Stimulated activated CD8-positive, alpha-beta memory T cell treated with anti-CD3 and anti-CD28 coated beads, Interleukin-2, amount 100 ng/mL, for 48 hours (primary cell): ENCODE measurements at regions not wholly inside any gene's neighbourhood (a gene's known extent, or its start where the extent isn't known, plus 50 kb on each side); places are given as distances from the start of the nearest gene placed in this dataset.
"Not testable (repeated sequence)": the region's sequence is repeated elsewhere in the genome, so short reads cannot be mapped to it uniquely, and the experiment has no call there.

ENCODE experiments used
- DNase-seq, 2 donors: peaks; one replicate each; pipeline ENCODE4 v3.0.0-alpha.2; 2020; ENCODE audit warnings: low read depth in 2 of 2

DNA sequence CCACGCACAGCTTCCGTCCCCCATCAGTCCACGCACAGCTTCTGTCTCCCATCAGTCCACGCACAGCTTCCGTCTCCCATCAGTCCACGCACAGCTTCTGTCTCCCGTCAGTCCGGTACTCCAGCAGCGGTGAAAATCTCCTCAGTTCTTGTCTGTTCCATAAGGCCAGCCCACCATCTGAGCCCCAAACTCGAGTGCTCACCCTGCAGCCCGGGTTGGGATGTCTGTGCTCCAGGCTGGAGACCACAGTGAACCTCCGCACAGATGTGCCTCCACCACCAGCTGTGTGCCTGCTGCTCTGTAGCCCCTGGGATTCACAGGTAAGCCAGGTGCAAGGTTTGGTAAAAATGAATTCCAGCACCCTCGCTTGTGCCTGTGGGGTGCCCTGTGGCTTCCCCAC, 258.6 kb downstream of the NPHP4 start:
- no peak for DNase-seq

DNA sequence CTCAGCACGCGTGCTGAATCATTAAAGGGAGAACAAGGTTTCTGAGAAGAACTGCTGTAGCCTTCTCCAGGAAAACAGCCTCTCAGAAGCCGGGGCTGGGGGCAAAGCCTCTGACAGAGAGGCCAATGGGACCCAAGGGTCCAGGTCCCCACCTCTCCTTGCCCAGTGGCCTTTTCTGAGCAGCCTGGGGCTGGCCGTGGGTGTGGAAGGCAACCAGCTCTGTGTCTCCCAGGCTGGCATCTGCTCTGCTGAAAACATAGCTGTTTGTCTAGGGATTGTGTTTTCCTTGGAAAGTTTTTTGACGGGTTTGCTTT, 261.2 kb downstream of the NPHP4 start:
- DNase-seq, result no peak

DNA sequence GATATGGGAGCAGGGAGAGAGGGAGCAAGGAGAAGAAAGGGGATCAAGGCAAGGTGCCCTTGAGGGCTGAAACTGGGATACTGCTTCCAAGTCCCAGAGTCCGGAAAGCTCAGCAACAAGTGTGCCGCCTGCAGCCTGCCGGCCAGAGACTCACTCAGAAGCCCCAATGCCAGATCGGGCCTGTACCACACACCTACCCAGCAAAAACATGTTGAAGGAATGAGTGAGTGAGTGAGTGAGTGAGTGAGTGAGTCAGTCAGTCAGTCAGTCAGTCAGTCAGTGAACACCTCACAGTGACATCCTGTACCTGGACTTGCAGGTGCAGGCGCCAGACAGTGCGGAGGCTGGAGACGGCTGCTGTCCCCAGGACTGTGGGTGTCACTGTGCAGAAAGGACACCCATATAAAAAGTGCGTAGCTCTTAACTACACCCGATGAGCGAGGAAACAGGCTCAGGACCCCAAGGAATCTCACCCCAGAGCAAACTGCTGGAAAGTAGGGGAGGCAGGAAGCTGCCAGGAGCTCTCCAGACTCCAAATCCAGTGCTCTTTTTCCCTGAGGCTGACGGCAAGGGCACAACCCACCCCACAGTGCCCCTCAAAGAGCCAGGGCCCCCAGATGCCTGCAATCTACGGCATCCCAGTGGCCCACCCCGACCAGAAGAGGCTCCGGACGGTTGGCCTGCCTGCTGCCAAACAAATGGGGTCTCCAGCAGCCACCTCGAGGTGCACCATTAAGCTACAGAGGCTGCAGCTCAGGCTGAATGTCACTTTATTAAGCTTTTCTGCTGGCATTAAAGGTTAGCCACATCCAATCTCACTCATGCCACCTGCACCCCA, 261.7 kb downstream of the NPHP4 start:
- no peak for DNase-seq

DNA sequence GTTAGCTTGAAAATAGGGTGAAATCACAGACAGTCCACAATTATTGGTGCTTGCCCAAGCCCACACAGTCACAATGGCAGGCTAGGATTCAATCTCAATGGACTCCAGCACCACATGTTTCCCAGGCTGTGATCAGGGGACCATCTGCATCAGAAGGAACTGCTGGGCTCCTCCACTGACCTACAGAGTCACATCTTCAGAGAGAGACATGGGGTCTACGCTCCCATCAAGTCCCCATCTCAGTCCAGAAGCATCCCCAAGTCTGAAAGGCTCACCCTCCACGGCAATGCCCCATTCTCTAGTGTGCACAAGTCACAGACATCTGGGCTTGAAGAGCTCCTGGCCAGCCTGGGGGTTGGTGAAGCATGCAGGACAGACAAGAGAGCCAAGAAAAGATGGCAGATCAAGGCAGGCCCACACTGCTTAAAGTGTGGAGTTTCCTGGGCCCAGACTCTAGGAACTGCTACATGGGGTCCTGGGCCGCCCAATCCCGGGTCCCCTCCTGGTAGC, 262.5 kb downstream of the NPHP4 start:
- no peak for DNase-seq

DNA sequence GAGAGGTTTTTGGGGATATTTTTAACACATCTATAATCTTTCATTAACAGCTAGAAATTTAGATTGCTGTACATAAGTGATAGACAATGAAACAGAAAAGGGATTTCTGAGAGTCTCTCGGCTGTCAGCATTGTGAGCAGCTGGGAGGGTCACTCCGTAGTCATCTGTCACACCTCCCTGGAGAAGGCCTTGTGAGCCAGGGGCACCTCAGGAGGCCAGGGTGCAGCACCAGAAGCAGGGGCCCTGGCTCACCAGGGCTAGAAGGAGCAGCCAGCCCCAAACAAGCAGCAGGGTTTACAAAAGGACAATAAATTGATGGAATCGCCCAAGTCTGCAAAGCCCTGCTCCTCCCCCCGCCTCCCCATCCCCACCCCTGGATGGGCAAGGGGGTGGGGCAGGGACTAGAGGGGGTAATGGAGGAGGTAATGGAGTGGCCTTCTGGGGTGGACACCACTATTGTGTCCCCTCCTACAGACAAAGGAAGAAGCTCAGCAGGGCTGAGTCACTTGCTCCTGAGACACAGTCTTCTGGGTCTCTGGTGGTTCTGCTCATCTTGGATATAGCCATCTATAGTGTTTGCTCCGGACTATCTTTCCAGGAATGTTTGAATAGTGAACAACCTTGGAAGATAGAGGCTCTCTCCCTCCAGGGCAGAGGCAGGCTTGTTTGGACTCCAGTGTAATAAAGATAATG, 263.4 kb downstream of the NPHP4 start:
- DNase-seq, result no peak

DNA sequence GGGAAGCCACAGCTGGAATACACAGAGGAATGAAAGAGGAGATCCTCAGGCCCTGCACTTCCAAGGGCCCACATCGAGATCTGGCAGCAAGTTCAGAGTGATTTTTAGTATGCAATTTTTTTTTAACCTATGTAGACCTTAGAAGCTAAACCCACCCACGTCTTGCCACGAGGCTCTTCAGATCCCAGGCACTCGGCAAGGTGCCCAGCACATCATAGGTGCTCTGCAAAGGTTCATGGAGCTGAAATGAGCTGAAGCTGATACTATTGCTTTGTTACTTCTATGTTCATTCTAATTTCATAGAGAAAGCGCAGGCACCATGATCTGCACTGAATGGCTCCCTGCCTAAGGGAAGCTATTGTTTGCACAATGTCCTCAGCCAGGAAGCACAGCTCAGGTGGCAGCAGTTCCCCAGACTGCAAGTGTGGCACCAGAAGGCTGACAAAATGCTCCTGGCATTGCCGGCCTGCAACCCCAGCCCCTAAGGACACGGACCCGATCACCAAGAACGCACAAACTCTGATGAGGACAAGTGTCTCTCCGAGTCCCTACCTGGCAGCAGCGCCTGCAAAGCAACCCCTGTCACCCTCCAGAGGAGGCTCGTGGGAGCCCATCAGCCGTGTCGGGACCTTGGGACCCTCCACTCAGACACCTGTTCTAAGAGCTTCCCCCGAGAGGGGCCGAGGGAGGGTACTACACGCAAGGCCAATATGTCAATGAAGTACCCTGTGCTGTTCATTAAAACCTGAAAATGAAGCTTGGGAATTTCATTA, 264.2 kb downstream of the NPHP4 start:
- no peak for DNase-seq

DNA sequence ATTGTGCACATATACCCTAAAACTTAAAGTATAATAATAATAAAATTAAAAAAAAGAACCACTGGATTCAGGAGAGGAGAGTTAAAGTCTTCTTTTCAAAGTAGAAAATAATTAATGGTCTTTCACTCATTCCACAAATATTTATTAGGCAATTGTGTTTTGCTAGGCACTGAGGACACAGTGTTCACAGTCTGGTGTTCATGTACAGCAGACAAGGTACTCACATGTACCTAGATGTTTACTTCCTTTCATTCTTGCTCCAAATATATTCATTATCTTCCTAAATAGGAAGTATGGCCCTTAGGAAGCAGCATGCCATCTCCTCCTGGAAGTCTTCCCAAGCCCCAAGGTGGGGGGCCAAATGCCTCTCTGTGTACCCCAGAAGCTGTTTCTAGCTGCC, 265.0 kb downstream of the NPHP4 start:
- no peak for DNase-seq

DNA sequence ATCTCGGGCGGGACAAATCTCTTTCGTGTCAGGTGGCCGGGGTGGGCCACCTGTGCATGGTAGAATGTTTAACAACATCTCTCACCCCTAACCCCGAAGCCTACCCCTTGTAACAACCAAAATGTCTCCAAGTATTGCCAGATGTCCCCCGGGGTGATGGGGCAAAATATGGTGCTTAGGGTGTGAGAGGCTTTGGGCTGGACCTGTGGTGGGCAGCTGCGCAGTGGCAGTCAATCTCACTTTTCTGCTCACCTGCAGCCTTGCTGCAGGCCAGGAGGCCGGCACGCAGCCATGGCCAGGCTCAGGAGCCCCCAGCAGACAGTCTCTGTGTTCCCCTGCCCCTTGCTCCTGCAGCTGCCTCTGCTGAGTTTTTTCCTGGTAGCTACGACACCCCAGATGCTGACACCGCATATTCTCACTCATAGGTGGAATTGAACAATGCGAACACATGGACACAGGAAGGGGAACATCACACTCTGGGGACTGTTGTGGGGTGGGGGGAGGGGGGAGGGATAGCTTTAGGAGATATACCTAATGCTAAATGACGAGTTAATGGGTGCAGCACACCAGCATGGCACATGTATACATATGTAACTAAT, 265.5 kb downstream of the NPHP4 start:
- DNase-seq, result not testable (repeated sequence)

DNA sequence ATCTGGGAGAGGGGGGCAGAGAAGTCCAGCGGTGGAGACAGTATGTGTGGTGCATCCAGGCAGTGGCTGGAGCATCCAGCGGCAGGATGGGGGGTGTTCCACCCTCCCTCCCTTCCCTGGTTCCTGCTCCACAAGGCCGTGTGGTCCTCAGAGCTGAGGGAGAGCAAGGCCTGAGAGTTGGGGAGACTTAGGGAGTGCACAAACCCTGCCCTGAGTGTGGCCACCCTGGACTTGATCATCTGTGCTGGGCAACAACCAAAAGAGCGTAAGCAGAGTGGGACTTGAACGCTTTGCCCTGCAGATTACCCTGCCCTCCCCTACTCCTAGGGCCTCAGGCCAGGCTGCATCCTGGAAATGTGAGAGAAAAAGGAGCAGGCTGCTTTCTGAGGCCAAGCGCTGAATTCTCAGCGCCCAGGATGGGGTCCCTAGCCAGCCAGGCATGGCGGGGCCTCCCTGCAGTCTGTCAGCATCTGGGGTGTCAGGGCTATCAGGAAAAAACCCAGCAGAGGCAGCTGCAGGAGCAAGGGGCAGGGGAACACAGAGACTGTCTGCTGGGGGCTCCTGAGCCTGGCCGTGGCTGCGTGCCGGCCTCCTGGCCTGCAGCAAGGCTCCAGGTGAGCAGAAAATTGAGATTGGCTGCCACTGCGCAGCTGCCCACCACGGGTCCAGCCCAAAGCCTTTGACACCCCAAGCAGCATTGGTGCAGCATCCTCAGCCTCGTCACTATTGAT, 266.2 kb downstream of the NPHP4 start:
- no peak for DNase-seq

DNA sequence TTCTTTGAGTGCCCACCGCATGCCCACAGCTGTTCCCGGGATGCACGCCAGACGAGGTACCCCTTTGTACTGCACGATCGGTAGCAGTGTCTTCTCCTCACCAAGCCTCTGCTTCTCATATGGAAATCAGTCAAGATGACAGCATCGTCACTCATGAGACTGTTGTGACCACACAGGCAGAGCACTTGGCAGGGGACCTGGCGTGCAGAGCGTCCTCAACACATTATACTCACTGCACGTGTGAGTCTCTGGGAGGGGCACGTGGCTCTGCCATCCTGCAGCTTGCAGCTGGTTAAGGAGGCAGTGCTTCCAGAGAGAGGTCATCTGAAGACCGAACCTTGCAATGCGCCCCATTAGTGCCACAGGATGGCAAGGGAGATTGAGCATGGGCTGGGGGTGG, 266.8 kb downstream of the NPHP4 start:
- no peak for DNase-seq

DNA sequence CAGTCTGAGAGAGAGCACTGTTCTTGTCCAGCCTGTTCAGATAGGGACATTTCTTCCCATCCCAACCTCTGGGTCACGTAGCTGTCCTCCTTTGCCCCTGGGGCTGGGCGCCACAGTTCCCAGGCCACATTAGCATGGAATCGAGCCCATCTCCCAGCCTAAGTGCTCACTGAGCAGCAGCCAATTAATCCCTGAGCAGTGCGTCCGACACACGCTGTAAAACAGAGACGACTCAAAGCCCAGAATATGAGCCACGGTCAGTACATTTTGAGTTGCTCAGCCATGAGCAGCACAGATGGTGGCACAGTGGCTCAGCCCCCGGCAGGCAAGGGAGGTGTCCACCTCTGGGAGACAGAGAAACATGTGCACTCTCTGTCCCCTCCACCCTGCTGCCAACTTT, 267.4 kb downstream of the NPHP4 start:
- no peak for DNase-seq

DNA sequence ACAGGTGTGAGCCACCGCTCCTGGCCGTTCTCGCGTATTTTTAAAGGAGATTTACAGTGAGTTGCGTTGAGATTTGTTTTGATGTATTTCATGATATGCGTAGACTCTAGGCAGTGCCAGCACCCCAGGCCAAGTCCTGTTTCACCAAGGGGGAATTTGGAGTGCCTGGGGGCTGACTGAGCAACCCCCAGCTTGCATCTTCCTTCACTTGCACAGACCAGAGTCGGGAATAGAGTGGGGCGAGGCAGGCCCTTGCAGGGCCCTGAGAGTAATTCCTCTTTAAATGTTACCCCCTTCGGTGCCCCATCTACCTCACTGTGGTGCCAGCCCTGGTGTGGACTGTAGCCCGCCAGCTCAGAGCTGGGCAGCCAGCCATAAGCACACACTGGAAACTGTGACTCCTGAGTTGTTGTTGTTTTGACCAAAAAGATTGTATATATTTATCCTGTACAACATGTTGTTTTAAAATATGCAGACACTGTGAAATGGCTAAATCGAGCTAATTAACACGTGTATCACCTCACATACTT, 269.5 kb downstream of the NPHP4 start:
- DNase-seq, result no peak

DNA sequence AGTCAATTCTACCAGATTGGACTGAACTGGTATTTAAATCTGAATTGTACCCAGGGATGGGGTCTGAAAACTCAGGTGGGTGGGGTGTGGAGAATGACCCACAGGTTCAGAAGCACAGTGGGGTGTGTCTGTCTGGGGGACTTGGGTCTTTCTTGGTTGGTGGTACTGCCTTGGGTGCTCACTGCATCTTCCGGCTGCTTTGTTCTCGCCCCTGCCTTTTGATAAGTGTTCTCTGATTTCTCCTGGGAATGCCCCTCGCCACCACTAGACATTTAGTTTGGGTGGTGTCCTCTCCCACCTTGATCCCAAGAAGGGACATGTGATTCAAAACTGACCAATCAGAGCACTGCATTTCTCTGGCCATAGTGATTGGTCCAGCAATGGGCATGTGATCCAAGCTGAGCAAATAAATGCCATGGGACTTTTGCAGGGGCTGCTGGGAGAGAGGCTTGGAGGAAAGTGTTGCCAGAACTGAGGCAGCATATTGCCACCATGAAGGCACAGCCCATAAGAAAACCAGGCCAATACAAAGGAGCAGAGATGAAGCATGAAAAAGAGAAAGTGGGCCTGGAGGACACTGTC, 270.5 kb downstream of the NPHP4 start:
- no peak for DNase-seq

DNA sequence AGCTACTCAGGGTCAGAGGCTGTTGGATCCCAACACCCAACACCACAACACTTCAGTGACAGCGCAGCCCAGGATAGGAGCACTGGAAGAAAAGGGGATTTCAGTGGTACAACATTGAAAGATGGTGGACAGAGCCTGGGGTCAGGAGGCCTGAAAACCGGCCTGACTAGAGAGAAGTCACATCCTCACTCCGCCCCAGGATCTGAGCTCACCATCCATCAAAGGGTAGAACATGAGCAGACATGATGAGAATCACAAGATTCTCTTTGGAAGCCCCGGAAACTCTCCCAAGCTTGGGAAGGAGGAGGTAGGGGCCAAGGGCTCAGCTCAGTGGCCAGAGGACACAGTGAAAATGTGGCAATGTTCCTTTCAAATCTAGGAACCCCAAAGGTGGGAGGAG, 271.3 kb downstream of the NPHP4 start:
- DNase-seq, result no peak

DNA sequence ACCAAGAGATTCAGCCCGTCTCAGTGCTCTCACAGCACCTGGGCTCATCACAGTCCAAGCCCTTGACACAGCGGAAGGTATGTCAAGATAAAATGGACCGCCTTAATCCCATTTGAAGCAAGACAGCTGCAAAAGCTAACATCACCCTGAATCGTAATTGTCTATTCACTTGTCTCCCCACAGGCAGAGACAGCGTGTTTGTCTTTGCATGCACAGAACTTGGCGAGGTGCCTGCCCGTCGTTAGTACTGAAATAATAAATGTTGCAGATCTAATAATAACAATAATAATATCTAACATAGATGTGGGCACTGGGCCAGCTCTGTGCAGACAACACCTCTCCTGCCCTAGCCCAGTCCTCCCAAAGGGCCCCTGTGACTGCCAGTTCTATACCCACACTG, 271.7 kb downstream of the NPHP4 start:
- no peak for DNase-seq

DNA sequence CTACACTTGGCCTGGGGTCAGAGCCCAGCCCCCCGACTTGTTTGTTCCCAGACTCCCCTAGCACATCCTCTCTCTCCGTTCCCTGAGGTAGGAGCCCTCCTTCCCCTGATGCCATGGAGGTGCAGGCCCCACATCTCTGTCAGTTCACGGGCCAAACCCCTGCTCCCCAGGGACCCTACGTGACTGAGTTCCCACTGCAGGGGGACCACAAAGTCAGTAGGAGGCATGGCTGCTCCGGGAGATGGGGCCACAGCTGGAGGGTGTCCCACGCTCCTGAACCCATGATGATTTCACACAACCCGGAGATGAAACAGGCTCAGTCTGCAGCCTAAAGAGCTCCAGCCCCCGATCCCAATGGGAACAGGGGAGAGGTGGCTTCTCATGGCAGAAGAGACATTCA, 272.2 kb downstream of the NPHP4 start:
- DNase-seq, result no peak

DNA sequence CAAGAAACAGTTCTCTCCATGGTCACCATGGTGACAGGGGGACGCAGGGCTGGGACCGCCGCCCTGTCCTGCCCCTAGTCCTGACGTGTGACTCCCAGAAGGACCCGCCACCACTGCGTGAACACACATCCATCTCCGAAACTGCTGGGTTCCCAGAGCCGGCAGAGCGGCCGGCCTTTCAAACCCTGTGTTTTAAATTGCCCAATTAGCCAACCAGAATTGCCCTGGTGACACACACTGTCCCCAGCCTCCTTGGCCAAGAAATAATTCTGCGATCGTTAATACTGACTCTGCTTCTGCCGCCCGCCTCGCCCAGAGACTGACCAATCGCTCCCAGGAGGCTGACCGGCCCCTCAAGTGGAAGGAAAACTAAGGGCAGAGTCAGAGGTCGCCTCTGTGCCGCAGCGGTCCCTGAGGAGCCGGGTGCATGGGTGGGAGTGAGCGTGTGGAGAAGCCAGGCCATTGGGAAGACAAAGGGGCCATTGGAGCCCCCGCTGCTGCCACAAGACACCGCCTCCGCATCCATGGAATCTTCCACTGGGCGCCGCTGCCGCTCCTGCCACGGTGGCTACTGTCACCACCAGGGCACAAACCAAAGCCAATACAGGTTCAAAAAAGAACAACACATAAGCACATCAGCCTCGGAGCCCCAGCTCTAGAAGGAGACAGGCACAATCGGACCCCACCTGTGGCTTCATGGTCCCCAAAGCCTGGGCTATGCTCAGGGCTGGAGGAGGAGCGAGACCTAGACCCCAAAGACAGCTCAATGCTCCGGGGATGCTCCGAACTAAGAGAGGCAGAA, 273.2 kb downstream of the NPHP4 start:
- DNase-seq, result no peak

DNA sequence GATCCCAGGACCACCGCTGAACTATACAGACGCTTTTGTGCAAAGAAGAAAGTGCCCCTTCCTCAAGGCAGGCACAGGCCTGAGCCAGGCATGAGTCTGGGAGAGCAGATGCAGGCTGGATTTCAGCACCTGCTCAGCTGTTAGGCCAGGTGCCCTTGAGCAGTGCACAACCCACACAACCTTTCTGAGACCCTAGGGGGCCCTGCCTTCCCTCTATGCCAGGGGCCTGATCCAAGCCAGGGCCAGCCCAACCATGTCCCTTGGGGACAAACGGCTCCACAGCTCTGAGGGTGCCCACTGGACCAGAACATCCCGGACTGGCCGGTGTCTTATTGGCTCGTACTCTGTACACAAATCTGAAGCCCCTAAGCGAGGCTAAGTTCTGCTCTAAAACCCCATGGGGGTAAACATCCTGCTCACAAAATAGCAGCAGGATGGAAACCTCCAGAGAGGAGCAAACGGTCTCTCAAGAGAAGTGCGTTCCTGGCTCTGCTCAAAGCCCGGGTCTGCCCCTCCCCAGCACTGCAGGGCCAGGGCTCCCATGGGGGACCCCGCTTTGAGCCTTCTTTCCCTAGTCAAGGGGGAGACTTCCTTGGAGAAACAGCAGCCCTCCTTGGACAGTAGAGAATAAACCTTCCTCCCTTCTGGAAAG, 275.1 kb downstream of the NPHP4 start:
- DNase-seq, result no peak

DNA sequence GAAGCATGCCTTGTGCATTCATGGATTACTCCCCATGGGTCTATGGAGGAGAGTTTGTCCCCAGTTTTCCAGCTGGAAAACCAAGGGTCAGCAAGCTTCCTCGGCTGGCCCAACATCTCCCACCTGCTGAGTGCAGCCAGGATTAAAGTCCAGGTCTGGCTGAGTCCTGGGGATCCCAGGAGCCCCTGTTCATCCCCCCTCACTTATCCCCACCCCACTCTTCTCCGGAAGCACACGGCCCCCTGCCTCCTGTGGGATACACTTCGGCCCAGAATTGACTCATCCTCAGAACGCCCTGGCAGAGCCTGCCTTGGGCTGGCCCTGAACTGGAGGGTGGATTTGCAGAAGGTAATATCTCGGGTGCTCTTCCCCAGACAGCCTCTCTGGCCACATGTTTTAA, 276.1 kb downstream of the NPHP4 start:
- no peak for DNase-seq
